HG02973 (cell line): ENCODE measurements at regions not wholly inside any gene's neighbourhood (a gene's known extent, or its start where the extent isn't known, plus 50 kb on each side); places are given as distances from the start of the nearest gene placed in this dataset.

Source experiments
- ATAC-seq: cut with Tn5 transposase; IDR thresholded peaks from one replicate; pipeline ENCODE4 v1.9.1; 2021; ENCODE audit warnings: moderate library complexity; ENCODE audit not compliant: unreplicated experiment

DNA sequence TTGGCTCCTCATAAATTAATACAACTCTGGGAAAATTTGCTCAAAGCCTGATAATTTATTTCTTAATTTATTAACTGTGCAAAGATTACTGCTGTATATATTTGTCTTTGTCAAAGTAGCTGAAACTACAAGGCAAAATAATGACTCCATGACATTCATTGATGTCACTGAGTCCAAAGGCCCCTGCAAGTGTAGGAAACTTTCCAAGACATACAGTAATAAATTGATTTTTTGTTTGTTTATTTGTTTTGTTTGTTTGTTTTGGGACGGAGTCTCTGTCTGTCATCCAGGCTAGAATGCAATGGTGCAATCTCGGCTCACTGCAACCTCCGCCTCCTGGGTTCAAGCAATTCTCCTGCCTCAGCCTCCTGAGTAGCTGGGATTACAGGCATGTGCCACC lies 96.8 kb upstream of the LPP start:
- ATAC-seq: no peak

GRCh38 chr3:188058569-188059184 lies 95.3 kb upstream of the LPP start:
- no peak for ATAC-seq

DNA sequence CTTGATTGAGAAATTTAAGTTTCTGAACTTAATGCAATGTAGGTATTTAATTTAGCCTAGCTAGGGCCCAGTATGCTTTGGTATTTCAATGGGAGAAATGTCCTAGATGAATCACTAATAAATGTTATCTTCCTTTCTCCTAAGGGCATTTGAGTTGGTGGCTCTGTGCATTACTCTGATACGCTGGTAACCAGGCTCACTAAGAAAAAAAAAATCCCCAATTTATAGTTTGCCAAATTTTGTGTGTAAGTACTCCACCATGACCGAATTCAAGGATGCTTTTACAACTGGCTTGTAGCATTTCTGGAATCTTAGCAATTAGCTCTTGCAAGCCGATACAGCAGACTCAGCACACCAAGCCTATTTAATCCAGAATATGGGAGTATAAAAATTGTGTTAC lies 94.6 kb upstream of the LPP start:
- no peak for ATAC-seq

DNA sequence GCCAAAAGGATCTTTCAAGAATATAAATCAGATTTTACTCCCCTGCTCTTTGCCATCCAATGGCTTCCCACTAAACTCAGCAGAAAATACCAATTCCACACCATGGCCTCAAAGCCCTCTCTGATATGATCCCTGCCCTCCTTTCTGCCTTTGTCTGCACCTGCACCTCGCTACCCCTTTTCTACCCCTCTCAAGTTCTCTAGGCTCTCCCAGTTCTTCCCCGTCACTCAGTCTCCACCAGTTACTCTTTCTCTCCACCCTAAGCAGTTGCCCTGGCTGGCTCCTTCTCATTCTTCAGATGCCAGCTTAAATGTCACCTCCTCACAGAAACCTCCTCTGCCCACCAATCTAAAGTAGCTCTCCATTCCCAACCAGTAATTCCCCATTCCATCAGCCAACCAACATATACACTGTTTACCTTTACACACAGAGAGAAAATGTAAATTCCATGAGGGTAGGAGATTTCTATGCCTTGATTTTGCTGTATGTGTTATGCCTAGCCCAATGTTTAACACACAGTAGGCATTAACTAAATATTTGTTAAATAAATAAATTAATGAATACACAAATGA lies 93.6 kb upstream of the LPP start:
- ATAC-seq: no peak

DNA sequence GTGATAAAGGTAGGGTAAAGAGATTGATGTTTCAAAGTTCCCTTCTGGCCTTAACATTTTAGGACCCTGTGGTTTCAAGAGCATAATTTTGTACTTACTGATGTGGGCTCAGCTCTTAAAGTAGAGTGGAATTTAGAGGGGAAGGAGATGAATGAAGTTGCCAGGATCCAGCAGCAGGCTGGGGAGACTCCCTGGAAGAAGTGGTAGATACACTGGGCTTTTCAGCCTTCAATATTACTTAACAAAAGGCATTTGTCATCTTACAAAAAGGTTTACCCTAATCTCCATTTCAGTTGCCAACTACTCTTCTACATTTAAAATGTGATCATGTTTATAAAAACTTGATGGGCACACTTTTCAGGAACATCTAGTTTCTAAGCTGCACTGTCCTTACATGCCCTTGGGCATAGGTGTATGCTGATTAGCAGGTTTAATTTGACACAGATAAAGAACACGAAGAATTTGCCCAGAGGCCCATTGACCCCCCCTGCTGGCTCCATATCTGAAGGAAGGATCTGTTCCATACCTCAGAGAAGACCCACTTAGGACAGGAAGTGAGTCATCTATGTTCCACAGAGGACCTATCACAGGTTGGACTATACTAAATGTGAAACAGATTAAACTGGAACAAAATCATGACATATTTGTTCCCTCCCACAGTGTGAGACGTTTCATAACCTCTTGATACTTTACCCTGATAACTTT lies 93.0 kb upstream of the LPP start:
- ATAC-seq: no peak

DNA sequence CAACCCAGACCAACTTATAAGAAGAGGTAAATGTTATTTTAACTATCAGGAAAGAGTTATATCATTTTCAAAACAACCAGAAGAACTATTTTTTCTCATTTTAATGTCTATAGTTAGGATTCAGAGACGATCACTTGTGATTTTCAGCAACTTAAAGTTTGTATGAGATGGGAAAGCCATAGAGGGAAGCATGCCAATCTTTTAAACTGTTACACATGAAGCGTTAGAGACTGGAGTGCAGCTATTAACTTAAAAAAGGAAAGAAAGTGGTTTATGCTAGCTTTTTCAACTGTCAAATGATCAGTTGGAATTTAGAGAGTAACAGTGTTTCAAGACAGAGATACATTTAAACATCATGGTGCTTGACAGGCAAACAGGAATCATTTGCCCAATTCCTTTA lies 91.7 kb upstream of the LPP start:
- ATAC-seq: no peak

- ATAC-seq: no peak
Observed at GRCh38 chr3:188064831-188065493, 89.0 kb upstream of the LPP start.

DNA sequence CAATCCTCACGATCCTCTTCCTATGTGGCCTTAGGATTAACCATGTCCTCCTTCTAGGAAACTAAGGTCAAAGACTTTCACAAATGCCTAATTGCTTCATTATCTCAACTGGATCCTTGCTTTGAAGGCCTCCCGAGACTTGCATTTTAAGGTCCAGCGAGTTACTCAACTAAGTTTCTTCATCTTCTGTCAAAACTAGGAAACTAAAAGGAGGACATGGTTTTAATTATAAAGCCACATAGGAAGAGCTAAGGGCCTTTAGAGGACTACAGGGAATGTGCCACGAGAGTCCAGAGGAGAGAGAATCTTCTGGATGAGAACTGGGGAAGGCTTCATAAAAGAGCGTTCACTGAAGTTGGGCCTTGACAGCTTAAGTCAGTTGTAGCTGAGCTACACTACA lies 87.8 kb upstream of the LPP start:
- no peak for ATAC-seq

GRCh38 chr3:188067932-188068331 lies 86.0 kb upstream of the LPP start:
- no peak for ATAC-seq

- no peak for ATAC-seq
Observed at GRCh38 chr3:188068342-188068741, 85.6 kb upstream of the LPP start.

- no peak for ATAC-seq
Observed at GRCh38 chr3:188071636-188072035, 82.3 kb upstream of the LPP start.

DNA sequence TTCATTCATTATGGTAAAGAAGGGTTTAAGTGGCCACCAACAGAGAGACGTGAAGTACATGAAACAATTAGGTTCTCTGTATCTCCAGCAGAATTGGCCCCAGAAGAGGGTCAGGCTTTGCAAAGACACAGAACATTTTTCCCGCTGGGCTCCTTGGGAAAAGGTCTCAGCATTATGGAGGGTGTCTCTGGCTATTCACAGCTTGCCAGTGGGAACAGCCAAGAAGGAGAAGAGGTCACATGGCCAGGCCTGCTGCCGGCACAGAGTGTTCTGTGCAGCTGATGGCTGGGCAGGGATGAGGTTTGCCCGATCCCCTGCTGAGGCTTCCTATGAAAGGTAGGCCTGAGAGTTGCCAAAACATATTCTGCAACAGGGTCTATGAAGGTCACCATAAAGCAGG lies 77.8 kb upstream of the LPP start:
- ATAC-seq: no peak

GRCh38 chr3:188077160-188077799 lies 76.7 kb upstream of the LPP start:
- ATAC-seq: no peak

- ATAC-seq: no peak
Observed at GRCh38 chr3:188080091-188080490, 73.9 kb upstream of the LPP start.

DNA sequence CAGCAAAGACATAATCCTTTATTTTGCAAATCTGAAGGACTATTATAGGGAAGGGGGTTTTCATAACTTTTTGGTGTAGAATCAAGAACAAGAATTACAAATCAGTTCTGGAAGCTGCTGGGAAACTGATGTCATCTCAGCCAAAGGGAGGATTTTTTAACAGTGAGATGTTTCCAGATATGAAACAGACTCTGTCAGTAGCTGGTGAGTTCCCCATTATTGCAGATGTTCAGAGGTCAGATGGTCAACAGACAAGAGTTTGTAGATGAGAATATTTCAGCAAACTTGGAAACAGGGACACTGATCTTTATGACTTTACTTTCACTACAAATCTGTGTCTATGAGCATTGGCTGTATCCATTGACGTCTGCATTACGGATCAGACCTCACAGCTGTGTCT lies 71.9 kb upstream of the LPP start:
- no peak for ATAC-seq

- ATAC-seq: no peak
Observed at GRCh38 chr3:188082450-188082849, 71.5 kb upstream of the LPP start.

DNA sequence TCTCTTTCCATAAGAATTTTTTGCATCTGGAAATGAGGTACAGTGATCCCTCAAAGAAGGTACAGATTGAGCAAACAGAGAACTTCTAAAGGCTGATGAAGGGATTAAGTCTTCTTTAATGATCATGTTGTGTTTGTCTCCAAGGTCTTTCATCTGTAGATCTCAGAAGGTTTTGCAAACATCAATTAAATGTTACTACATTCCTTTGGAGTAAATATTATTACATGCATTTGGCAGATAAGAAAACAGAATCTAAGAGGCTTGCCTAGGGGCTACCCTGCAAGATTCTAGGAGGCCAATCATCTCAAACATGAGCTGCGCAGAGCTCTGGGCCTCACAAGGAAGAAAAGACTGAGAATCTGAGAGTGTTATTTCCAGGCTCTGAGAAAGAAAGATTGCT lies 70.9 kb upstream of the LPP start:
- no peak for ATAC-seq

GRCh38 chr3:188084752-188085583 lies 69.0 kb upstream of the LPP start:
- no peak for ATAC-seq

- ATAC-seq: no peak
Observed at GRCh38 chr3:188085584-188086560, 68.1 kb upstream of the LPP start.
